Erythroblast (primary cell): ENCODE measurements at regions not wholly inside any gene's neighbourhood (a gene's known extent, or its start where the extent isn't known, plus 50 kb on each side); places are given as distances from the start of the nearest gene placed in this dataset.

ENCODE experiments used
- GATA1 ChIP-seq: IDR thresholded peaks from 2 replicates; pipeline ENCODE4 v1.6.1; 2011; ENCODE audit warnings: low read depth, mild to moderate bottlenecking, control low read depth, low read length, moderate library complexity
- POLR2A ChIP-seq: IDR thresholded peaks from 2 replicates; pipeline ENCODE4 v1.6.1; 2011; ENCODE audit warnings: mild to moderate bottlenecking, low read length

GRCh38 chr7:51630933-51631332 is 314.3 kb upstream of the COBL start:
- no peak for TF ChIP-seq POLR2A
- TF ChIP-seq GATA1: no peak
